Iris pigment epithelial cell (primary cell): ENCODE measurements at regions not wholly inside any gene's neighbourhood (a gene's known extent, or its start where the extent isn't known, plus 50 kb on each side); places are given as distances from the start of the nearest gene placed in this dataset.

Experiments used
- DNase-seq: peaks from one replicate; pipeline ENCODE4 v3.0.0-alpha.2; 2011; ENCODE audit warnings: low read depth

GRCh38 chr6:169906688-169907418, 155.4 kb downstream of the ERMARD start:
- DNase-seq: no peak

- no peak for DNase-seq
Observed at GRCh38 chr6:169906004-169906687, 154.7 kb downstream of the ERMARD start.

DNA sequence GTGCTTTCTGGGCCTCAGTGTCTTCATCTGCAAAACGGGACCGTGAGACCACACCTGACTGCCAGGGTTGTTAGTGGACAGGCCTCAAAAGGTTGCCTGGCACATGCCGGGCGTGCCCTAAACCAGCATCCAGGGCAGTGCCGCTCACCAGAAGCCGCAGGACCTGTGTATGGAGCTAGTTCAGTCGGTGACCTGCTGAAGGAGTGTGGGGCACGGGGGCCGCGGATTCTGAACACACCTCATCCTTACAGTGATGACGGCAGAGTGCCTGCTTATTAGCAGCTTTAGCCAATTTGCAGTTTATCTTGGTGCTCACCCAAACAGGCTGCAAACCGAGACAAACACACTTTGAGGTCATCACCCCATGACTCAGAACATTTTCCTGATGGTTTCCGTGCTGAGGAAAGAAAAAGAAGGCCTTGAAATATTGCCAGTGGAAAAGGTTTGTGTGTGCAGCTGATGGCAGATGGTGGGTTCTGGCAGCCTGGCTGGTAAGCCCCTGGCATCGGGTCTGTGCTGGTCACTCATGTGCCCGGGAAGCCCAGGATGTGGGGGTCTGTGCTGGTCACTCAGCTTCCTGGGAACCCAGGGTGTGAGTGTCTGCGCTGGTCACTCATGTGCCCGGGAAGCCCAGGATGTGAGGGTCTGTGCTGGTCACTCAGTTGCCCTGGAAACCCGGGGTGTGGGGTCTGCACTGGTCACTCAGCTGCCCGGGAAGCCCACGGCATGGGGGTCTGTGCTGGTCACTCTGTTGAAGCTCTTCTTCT, 153.8 kb downstream of the ERMARD start:
- peak; percentile 75 for DNase-seq

GRCh38 chr6:169904051-169904922, 152.9 kb downstream of the ERMARD start:
- no peak for DNase-seq

GRCh38 chr6:169903122-169903521, 151.7 kb downstream of the ERMARD start:
- DNase-seq: no peak

- no peak for DNase-seq
Observed at GRCh38 chr6:169902604-169903003, 151.2 kb downstream of the ERMARD start.

- DNase-seq: no peak
Observed at GRCh38 chr6:169902070-169902469, 150.6 kb downstream of the ERMARD start.

DNA sequence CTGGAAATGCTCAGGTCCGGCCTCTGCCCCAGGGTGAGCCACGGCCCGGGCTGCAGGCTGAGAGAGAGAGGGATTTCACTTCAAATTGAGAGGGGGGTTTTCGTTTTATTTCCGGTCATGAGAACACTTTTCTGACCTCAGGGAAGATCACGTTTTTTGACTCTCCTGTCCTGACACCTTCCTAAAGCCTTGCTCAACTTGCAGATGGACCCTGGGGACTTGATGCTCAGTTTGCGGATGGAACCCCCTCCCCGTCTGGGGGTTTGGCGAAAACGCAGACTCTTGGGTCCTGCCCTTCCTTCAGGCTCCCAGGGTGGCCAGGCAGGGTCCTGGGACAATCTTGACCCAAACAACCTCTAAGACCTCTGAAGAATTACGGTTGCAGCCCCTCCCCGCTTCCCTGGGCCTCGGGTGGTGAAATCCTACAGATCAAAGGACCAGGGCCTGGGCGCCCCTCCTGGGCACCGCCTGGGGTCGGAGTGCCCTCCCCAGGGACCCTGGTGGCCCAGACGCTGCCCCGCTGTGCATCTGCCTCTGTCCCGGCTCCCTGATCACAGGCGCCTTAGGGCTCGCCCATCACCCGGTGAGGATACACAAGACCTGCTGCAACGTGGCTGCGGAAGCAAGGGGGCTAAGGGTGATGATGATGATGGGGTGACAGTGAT, 148.2 kb downstream of the ERMARD start:
- no peak for DNase-seq

- DNase-seq: no peak
Observed at GRCh38 chr6:169898788-169899480, 147.5 kb downstream of the ERMARD start.

GRCh38 chr6:169897601-169898358, 146.4 kb downstream of the ERMARD start:
- no peak for DNase-seq

- DNase-seq: no peak
Observed at GRCh38 chr6:169896826-169897456, 145.5 kb downstream of the ERMARD start.

GRCh38 chr6:169895926-169896761, 144.7 kb downstream of the ERMARD start:
- no peak for DNase-seq

GRCh38 chr6:169895000-169895759, 143.8 kb downstream of the ERMARD start:
- DNase-seq: no peak

DNA sequence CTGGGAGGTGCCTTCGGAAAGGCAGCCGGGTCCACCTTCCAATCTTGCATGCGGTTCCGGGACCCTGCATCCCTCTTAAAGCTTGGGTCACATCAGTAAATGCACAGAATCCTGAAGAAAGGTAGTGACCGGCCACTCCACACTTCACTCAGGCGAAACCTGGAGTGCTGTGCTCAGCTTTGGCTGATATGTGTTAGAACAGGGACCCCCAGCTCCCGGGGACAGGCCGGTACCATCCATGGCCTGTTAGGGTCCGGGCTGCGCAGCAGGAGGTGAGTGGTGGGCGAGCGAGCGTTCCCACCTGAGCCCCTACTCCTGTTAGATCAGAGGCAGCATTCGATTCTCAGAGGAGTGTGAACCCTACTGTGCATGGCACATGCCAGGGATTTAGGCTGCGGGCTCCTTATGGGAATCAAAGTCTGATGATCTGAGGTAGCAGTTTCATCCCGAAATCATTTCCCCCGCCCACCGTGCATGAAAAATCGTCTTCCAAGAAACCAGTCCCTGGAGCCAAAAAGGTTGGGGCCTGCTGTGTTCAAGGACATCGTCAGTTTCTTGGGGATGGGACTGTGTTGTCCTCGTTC, 143.0 kb downstream of the ERMARD start:
- DNase-seq: no peak

DNA sequence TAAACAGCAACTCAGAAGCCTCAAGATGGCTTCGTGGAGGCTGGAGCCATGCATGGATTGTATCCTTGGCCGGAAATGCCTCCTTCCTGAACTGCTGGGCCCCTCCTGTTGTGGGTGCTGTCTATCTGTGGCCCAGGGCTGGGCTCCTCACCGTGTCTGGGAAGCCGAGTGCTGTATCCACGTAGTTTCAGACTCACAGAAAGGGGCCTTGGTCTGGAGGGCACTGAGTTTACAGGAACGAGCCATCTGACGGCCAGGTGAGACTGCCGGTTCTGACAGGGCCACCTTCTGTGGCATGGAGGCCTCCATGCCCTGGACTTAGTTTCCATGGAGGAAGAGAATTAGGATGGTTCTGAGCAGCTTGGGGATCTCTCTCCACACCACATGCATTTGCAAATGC, 142.2 kb downstream of the ERMARD start:
- DNase-seq: no peak

DNA sequence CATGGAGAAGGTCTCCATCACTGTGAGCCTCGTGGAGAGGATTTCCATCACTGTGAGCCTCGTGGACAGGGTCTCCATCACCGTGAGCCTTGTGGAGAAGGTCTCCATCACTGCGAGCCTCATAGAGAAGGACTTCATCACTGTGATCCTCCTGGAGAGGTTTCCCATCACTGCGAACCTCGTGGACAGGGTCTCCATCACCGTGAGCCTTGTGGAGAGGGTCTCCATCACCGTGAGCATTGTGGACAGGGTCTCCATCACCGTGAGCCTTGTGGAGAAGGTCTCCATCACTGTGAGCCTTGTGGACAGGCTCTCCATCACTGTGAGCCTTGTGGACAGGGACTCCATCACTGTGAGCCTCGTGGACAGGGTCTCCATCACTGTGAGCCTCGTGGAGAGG, 140.4 kb downstream of the ERMARD start:
- no peak for DNase-seq

DNA sequence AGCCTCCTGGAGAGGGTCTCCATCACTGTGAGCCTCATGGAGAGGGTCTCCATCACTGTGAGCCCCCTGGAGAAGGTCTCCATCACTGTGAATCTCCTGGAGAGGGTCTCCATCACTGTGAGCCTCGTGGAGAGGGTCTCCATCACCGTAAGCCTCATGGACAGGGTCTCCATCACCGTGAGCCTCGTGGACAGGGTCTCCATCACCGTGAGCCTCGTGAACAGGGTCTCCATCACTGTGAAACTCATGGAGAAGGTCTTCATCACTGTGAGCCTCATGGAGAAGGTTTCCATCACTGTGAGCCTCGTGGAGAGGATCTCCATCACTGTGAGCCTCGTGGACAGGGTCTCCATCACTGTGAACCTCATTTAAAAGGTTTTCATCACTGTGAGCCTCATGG, 140.0 kb downstream of the ERMARD start:
- DNase-seq: no peak

GRCh38 chr6:169890901-169891300, 139.5 kb downstream of the ERMARD start:
- no peak for DNase-seq
